ENCODE measurements at regions not wholly inside any gene's neighbourhood (a gene's known extent, or its start where the extent isn't known, plus 50 kb on each side); places are given as distances from the start of the nearest gene placed in this dataset.

DNA sequence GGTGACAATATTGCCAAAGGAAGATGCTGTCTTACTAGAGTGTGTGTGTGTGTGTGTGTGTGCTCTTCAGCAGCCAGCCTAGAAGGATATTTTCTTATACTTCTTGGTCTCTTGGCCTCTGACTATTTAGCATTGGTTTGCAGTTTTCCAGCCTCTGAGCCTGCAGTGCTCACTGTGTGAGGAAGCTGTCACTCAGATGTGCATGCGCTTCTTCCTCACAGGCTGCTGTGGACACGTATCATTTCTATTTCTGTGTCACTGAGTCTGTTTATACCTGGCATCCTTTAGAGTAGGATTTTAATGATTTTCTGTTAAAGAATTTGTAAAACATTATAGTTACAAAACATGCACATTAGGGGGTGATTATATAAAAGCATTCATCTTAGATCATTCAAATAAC lies 83.3 kb downstream of the ALDH8A1 start:
- Mint-ChIP-seq H3K4me1 (peaks cover 8% of the 10 kb centered on the region), H3K27ac (no peak overlapping the region), H3K36me3 (ENCODE audit: low read depth) (no peaks in the 10 kb centered on the region), H3K4me3 (no peak overlapping the region), H3K27me3 (peaks cover 5% of the 10 kb centered on the region), H3K9me3 (no peaks in the 10 kb centered on the region)
- ATAC-seq (replicated peaks), result no peak

DNA sequence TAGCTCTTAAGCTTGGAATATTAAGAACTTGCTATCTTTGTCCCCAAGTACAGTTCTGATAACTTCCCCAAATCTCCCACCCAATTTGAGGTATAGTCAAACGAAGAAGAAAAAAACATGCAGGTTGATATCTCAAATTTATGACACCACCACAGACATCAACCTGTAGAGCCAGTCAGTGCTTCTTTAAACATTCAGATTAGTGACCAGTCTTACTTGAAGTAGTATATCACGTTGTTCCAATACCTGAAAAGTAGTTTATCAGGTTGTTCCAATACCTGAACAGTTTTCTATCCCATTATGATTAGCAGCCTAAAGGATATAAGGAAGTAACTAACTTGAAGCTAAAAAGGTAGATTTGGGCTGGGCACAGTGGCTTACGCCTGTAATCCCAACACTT lies 85.3 kb downstream of the ALDH8A1 start:
- no peaks in the 10 kb centered on the region for H3K36me3 Mint-ChIP-seq (ENCODE audit: low read depth)
- H3K27ac Mint-ChIP-seq, result no peak overlapping the region
- no peaks in the 10 kb centered on the region for H3K4me1 Mint-ChIP-seq
- no peaks in the 10 kb centered on the region for H3K9me3 Mint-ChIP-seq
- no peak for ATAC-seq (replicated peaks)
- no peak overlapping the region for H3K4me3 Mint-ChIP-seq
- peaks cover 5% of the 10 kb centered on the region for H3K27me3 Mint-ChIP-seq

DNA sequence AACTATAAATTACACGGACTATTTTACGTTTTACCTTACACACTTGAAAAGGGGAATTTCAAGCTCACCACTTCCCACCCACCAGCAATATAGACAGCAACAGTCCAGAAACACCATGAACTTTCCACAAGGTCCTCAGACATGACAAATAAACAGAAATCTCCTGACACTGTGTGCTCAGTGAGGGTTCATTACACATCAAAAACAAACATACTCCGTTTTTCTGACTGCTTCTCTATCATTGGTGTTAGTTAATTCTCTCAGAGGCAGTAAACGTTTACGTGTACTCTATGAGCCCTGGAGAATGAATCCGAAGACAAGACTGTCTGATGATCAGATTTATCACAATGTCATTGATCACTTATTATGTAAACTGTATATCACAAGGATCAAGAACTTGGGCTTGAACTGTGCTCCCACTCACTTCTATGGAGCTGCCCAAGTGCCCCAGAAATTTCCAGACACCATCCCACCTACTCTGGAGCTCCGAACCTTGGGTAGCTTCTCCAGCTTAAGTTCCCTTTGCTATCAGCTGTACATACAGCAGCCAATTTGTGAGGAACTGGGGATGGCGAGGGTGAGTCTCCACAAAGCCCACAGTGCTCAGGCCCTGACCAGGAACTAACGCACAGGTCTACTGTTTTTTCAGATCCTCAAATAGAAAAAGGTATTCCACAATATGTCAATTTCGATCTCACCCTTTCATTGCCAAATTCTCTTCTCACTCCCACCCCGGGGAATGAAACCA lies 86.0 kb downstream of the ALDH8A1 start:
- Mint-ChIP-seq H3K27ac (no peak overlapping the region), H3K36me3 (ENCODE audit: low read depth) (no peaks in the 10 kb centered on the region), H3K4me3 (no peak overlapping the region), H3K9me3 (no peaks in the 10 kb centered on the region), H3K27me3 (peaks cover 5% of the 10 kb centered on the region), H3K4me1 (no peaks in the 10 kb centered on the region)
- ATAC-seq (replicated peaks), result no peak

DNA sequence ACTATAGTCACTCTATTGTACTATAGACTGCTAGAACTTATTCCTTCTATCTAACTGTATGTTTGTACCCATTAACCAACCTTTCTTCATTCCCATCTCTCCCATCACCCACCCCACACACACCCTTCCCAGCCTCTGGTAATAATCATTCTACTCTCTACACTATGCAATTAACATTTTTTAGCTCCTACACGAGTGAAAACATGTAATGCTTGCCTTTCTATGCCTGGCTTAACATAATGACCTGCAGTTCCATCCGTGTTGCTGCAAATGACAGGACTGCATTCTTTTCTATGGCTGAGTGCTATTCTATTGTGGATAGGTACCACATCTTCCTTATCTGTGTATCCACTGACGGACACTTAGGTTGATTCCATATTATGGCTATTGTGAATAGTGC lies 95.5 kb downstream of the ALDH8A1 start:
- Mint-ChIP-seq H3K4me1 (no peaks in the 10 kb centered on the region), H3K27ac (no peak overlapping the region), H3K36me3 (ENCODE audit: low read depth) (no peaks in the 10 kb centered on the region), H3K27me3 (peaks cover 4% of the 10 kb centered on the region), H3K4me3 (no peak overlapping the region), H3K9me3 (peaks cover 3% of the 10 kb centered on the region)
- no peak for ATAC-seq (replicated peaks)

DNA sequence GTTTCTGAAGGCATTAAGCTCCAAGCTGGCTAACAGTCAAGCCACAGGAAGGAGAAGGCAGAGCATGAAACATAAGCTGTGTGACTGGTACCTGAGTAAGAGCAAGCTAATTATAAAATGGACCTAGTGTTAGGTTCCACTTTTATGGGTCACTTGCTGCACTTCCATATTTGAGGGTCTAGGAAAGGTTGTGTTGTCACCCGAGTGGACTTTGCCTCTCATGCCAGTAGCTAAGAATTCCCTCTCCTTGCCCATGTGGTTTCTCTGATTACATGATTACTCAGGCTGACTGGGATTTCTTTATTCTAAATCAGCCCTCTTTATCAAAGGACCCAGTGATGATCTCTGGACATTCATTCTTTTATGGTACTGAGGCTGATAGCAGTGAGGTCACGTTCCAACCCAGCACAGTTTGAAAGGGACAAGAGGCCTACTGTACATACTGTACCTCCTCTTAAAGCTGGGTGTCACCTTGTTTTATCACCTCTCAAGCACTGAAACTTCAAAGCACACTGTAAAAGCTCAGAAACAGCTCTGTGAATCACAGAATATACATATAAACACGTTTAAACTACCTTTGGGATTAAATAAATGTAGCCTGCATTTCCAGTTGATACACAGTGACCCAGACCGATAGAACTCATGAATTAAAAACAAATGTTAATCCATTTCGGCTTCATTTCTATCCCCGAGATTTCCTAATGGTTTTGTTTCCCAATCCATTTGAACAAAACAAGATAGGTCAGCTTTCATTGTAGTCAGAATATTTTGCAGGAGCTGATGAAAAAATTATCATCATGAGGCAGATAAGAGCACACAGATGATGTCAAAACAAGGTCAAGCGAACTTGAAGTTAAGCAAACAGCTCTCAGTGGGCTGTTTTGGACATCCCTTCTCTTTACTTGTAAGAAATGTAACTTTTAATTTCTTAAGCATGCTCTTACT lies 96.5 kb downstream of the ALDH8A1 start:
- no peak overlapping the region for H3K27ac Mint-ChIP-seq
- ATAC-seq (replicated peaks), result no peak
- peaks cover 2% of the 10 kb centered on the region for H3K9me3 Mint-ChIP-seq

DNA sequence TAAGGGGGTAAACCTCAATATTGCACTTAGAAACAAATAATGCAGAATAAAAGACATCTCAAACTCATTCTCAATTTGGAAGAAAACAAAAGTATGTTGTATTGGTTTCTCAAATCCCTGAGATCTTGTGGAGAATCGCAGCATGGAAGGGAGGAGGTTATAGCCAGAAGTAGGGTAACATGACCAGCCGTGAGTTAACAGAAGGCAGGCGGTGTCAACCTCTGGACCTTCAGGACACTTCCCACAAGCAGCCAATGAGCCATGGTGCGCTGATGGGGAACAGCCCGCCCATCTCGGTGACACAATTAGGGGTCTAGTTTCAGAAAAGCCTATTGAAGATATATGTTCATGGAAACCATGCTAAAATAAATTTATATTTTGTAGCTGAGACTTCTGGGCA lies 98.4 kb downstream of the ALDH8A1 start:
- ATAC-seq (replicated peaks), result no peak
- Mint-ChIP-seq H3K4me3 (no peak overlapping the region), H3K27ac (no peak overlapping the region), H3K36me3 (ENCODE audit: low read depth) (no peaks in the 10 kb centered on the region), H3K27me3 (peaks cover 7% of the 10 kb centered on the region), H3K9me3 (no peaks in the 10 kb centered on the region), H3K4me1 (no peaks in the 10 kb centered on the region)

More for the DNA sequence above, 96.5 kb downstream of the ALDH8A1 start:
- H3K4me1 Mint-ChIP-seq, result no peaks in the 10 kb centered on the region
- no peak overlapping the region for H3K4me3 Mint-ChIP-seq
- H3K27me3 Mint-ChIP-seq, result peaks cover 4% of the 10 kb centered on the region
- H3K36me3 Mint-ChIP-seq (ENCODE audit: low read depth), result no peaks in the 10 kb centered on the region

DNA sequence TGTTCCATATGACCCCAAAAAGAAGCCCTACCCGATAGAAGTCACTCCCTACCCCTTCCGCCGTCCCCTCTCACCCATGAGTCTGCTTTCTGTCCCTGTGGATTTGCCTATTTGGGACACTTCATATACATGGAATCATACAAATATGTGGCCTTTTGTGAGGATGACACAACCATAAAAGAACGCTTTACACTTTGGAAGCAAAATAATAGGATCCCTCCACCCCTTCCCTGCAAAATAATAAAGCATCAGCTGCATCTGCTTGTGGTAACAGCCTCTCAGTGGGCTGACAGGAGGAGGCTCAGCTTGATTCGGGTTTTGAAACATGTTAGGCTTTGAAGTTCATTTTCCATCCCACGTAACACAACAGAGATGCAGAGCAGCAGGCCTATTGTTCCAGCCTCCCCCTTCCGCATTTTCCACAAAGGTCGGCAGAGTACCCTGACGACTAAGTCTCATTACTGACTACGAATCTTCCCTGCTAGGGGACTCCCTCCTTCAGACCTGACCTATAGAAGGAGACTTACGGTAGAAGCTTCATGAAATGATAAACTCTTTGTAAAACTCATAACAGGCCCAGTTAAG lies 99.1 kb downstream of the ALDH8A1 start:
- no peaks in the 10 kb centered on the region for H3K4me1 Mint-ChIP-seq
- H3K9me3 Mint-ChIP-seq, result no peaks in the 10 kb centered on the region
- H3K27me3 Mint-ChIP-seq, result peaks cover 7% of the 10 kb centered on the region
- no peak overlapping the region for H3K27ac Mint-ChIP-seq
- no peak for ATAC-seq (replicated peaks)
- no peak overlapping the region for H3K4me3 Mint-ChIP-seq
- no peaks in the 10 kb centered on the region for H3K36me3 Mint-ChIP-seq (ENCODE audit: low read depth)

DNA sequence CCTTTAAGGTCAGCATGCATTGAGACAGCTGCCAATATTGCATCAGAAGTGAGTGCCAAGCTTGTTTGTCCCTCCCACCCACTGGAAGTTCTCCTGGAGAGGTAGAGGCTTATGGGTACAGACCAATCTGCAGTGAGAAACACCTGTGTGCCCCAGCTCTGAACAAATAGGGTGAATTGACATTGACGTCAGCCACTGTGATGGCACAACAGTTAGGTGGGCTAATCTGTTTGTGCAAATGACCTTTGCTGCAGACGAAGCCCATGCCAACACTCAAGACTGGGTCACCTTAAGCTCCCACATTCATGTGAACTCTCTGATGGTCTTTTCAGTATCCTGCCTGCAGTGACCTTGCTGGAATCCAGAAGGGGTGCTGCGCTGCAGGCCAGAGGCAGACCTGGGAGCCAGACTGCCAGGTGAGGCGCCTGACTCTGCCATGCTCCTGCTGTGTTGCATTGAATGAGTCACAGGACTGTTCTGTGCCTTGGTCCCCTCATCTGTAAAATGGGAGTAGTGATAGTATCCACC lies 99.9 kb downstream of the ALDH8A1 start:
- H3K27ac Mint-ChIP-seq, result no peak overlapping the region
- ATAC-seq (replicated peaks), result no peak
- H3K27me3 Mint-ChIP-seq, result peaks cover 7% of the 10 kb centered on the region
- H3K9me3 Mint-ChIP-seq, result no peaks in the 10 kb centered on the region
- no peak overlapping the region for H3K4me3 Mint-ChIP-seq
- H3K4me1 Mint-ChIP-seq, result no peaks in the 10 kb centered on the region
- no peaks in the 10 kb centered on the region for H3K36me3 Mint-ChIP-seq (ENCODE audit: low read depth)

DNA sequence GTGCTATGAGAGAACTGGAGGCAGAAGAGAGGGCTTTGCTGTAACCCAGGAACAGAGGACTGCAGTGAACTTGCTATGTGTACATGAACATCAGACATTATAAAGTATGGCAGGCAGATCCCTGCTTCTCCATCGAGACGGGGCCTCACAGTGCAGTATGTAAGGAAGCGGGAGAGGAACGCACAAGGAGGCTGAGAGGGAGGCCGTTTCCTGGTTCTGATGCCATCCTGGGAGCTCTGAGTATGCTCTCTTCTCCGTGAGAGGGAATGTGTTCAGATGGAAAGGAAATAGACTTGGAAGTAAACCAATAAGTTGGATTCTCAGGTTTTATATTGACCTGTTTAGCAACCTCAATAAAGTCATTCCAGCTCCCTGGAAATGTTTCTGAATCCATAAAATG lies 101.8 kb downstream of the ALDH8A1 start:
- H3K9me3 Mint-ChIP-seq, result no peaks in the 10 kb centered on the region
- H3K4me3 Mint-ChIP-seq, result no peak overlapping the region
- no peak for ATAC-seq (replicated peaks)
- H3K36me3 Mint-ChIP-seq (ENCODE audit: low read depth), result no peaks in the 10 kb centered on the region
- no peaks in the 10 kb centered on the region for H3K4me1 Mint-ChIP-seq
- peaks cover 7% of the 10 kb centered on the region for H3K27me3 Mint-ChIP-seq
- H3K27ac Mint-ChIP-seq, result no peak overlapping the region

DNA sequence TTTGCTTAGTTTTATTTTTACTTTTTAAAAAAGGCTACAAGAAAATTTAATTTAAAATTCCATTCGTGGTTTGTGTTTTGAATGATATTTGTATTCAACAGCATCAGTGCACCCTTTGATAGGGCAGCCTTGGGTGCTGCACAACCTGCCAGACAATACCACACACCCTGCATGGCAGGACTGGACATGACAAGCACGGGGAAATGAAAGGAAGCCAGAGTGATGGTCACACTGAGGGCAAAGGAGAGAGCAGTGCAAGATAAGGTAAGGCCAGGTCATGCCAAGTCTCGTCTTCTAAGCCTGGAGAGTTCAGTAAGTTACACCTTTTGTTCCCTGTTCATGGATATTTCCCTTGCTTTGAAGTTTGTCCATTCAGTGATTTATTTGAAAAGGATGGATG lies 103.0 kb downstream of the ALDH8A1 start:
- no peaks in the 10 kb centered on the region for H3K4me1 Mint-ChIP-seq
- H3K9me3 Mint-ChIP-seq, result no peaks in the 10 kb centered on the region
- H3K27me3 Mint-ChIP-seq, result peaks cover 7% of the 10 kb centered on the region
- H3K4me3 Mint-ChIP-seq, result no peak overlapping the region
- no peak for ATAC-seq (replicated peaks)
- no peaks in the 10 kb centered on the region for H3K36me3 Mint-ChIP-seq (ENCODE audit: low read depth)
- no peak overlapping the region for H3K27ac Mint-ChIP-seq

DNA sequence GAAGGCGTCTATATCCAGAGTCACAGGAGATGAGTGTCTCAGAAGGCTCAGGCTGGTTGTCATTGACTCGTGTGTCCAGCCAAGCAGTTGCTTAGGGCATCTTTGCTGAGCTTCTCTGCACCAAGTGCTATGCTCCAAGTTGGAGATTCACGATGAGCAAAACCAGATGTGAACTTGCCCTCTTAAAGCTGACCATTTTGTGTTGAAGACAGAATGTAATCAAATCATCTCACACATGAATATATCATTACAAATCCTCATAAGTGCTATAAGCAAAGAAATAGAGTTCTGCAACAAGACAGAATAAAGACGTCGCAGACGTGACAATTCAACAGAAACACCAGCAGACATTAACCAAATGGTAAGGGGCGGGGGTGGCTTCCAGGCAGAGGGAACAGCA lies 103.9 kb downstream of the ALDH8A1 start:
- Mint-ChIP-seq H3K9me3 (no peaks in the 10 kb centered on the region), H3K27me3 (peaks cover 7% of the 10 kb centered on the region), H3K27ac (no peak overlapping the region), H3K36me3 (ENCODE audit: low read depth) (no peaks in the 10 kb centered on the region), H3K4me3 (no peak overlapping the region), H3K4me1 (no peaks in the 10 kb centered on the region)
- no peak for ATAC-seq (replicated peaks)

DNA sequence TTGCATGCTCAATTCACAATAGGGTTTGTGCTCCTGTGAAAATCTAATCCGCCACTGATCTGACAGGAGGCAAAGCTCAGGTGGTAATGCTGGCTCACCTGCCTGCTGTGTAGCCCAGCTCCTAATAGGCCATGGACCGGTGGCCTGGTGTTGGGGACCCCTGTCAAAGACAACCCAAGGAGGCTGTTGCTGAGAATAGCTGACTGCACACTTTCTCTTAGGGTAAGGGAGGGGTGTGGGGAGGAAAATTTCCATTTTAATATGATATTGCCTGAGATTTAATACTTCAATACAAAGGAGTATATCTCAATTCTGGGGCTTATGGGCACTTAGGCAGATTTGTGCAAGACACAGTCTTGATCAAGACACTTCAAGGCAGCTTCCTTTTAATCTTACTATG lies 105.8 kb downstream of the ALDH8A1 start:
- no peaks in the 10 kb centered on the region for H3K4me1 Mint-ChIP-seq
- no peak for ATAC-seq (replicated peaks)
- H3K4me3 Mint-ChIP-seq, result no peak overlapping the region
- H3K27ac Mint-ChIP-seq, result no peak overlapping the region
- no peaks in the 10 kb centered on the region for H3K36me3 Mint-ChIP-seq (ENCODE audit: low read depth)
- H3K27me3 Mint-ChIP-seq, result peaks cover 3% of the 10 kb centered on the region
- no peaks in the 10 kb centered on the region for H3K9me3 Mint-ChIP-seq

DNA sequence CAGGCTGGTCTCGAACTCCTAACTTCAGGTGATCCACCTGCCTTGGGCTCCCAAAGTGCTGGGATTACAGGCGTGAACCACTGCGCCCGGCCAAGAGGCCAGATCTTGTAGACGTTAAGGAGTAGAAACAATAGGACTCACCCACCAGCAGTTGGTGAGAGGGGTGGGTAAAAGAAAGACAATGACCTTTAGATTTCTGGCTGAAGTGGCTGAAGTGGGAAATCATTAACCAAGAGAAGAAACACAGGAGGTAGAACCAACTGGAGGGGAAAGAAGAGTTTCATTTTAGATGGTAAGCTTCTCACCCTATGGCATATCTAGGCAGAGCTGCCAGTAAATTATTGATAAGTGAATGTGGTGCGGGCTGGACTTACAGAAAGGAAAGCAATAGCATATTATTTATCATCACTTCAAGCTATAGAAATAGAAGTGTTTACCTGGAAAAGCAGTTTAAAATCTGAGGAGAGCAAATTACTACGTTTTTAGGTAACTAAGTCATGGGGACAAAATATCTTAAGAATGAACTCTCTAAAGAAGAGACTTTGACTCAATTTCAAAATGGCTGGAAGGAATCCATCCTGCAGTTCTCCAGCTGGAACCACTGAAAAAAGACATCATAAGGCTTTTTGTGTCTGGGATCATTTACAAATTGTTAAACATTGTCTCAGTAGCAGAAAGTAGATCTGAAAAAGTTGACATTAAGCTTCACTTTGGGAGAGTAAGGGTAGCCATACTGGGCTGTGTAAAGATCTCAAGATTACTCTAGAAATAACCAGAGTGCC lies 109.6 kb downstream of the ALDH8A1 start:
- H3K4me1 Mint-ChIP-seq, result no peaks in the 10 kb centered on the region
- H3K36me3 Mint-ChIP-seq (ENCODE audit: low read depth), result no peaks in the 10 kb centered on the region
- H3K27ac Mint-ChIP-seq, result no peak overlapping the region
- no peaks in the 10 kb centered on the region for H3K9me3 Mint-ChIP-seq
- H3K27me3 Mint-ChIP-seq, result peaks cover 3% of the 10 kb centered on the region
- ATAC-seq (replicated peaks), result no peak
- no peak overlapping the region for H3K4me3 Mint-ChIP-seq

DNA sequence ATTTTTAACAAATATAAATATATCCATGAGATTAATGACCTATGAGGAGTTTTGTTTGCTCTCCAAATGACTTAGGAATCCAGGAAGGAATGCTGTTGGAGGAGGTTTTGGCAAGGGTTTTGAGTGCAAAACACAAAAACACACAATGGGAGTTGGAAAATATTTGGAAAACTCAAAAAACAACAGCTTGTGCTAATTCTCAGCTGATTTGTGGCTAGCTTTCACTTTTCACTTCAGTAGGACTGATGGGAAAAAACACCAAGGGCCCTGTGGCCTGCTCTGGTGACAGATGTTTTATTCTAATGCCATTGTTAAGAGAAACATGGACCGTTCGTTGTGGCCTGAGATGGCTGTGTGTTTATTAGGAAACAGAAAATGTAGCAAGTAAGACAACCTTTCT lies 113.9 kb downstream of the ALDH8A1 start:
- Mint-ChIP-seq H3K9me3 (no peaks in the 10 kb centered on the region), H3K4me3 (no peak overlapping the region), H3K27me3 (peaks cover 3% of the 10 kb centered on the region), H3K36me3 (ENCODE audit: low read depth) (no peaks in the 10 kb centered on the region), H3K27ac (no peak overlapping the region), H3K4me1 (no peaks in the 10 kb centered on the region)
- no peak for ATAC-seq (replicated peaks)

All from activated T-helper 17 cell treated with anti-CD3 and anti-CD28 coated beads, Interleukin-2, amount 50 U/mL, for 72 hours (primary cell).